ENCODE measurements at regions not wholly inside any gene's neighbourhood (a gene's known extent, or its start where the extent isn't known, plus 50 kb on each side); places are given as distances from the start of the nearest gene placed in this dataset.
A peak's percentile ranks its signal among the peaks of the same experiment; 100 is the strongest.
"Not testable (repeated sequence)": the region's sequence is repeated elsewhere in the genome, so short reads cannot be mapped to it uniquely, and the experiment has no call there.

- no peak for DNase-seq (ENCODE audit: low read depth)
Measured at GRCh38 chr11:128164080-128164741, 423.1 kb downstream of the ETS1 start.

GRCh38 chr11:128161994-128162393 is 425.4 kb downstream of the ETS1 start:
- DNase-seq (ENCODE audit: low read depth), result no peak

GRCh38 chr11:128161436-128161835 is 425.9 kb downstream of the ETS1 start:
- no peak for DNase-seq (ENCODE audit: low read depth)

- DNase-seq (ENCODE audit: low read depth), result no peak
Measured at GRCh38 chr11:128158860-128159259, 428.5 kb downstream of the ETS1 start.

- peak; percentile 73 for DNase-seq (ENCODE audit: low read depth)
Measured at GRCh38 chr11:128157423-128158298, 429.7 kb downstream of the ETS1 start.

GRCh38 chr11:128156486-128156885 is 430.9 kb downstream of the ETS1 start:
- DNase-seq (ENCODE audit: low read depth), result no peak

- DNase-seq (ENCODE audit: low read depth), result no peak
Measured at GRCh38 chr11:128155590-128155989, 431.8 kb downstream of the ETS1 start.

GRCh38 chr11:128153697-128154048 is 433.7 kb downstream of the ETS1 start:
- DNase-seq (ENCODE audit: low read depth), result no peak

GRCh38 chr11:128152796-128153696 is 434.3 kb downstream of the ETS1 start:
- no peak for DNase-seq (ENCODE audit: low read depth)

GRCh38 chr11:128151780-128152179 is 435.6 kb downstream of the ETS1 start:
- no peak for DNase-seq (ENCODE audit: low read depth)

- DNase-seq (ENCODE audit: low read depth), result no peak
Measured at GRCh38 chr11:128151338-128151737, 436.0 kb downstream of the ETS1 start.

GRCh38 chr11:128148208-128148607 is 439.1 kb downstream of the ETS1 start:
- no peak for DNase-seq (ENCODE audit: low read depth)

GRCh38 chr11:128146926-128147605 is 440.3 kb downstream of the ETS1 start:
- no peak for DNase-seq (ENCODE audit: low read depth)

GRCh38 chr11:128140293-128140692 is 447.1 kb downstream of the ETS1 start:
- DNase-seq (ENCODE audit: low read depth), result not testable (repeated sequence)

GRCh38 chr11:128135451-128135850 is 451.9 kb downstream of the ETS1 start:
- DNase-seq (ENCODE audit: low read depth), result peak; percentile 95

- DNase-seq (ENCODE audit: low read depth), result no peak
Measured at GRCh38 chr11:128133501-128133900, 453.9 kb downstream of the ETS1 start.

- DNase-seq (ENCODE audit: low read depth), result no peak
Measured at GRCh38 chr11:128130052-128130451, 457.3 kb downstream of the ETS1 start.

- no peak for DNase-seq (ENCODE audit: low read depth)
Measured at GRCh38 chr11:128125723-128126122, 461.6 kb downstream of the ETS1 start.

GRCh38 chr11:128116885-128117284 is 470.5 kb downstream of the ETS1 start:
- DNase-seq (ENCODE audit: low read depth), result no peak

GRCh38 chr11:128116447-128116846 is 470.9 kb downstream of the ETS1 start:
- DNase-seq (ENCODE audit: low read depth), result no peak

- no peak for DNase-seq (ENCODE audit: low read depth)
Measured at GRCh38 chr11:128105950-128106349, 481.4 kb downstream of the ETS1 start.
